ENCODE measurements at regions not wholly inside any gene's neighbourhood (a gene's known extent, or its start where the extent isn't known, plus 50 kb on each side); places are given as distances from the start of the nearest gene placed in this dataset.

DNA sequence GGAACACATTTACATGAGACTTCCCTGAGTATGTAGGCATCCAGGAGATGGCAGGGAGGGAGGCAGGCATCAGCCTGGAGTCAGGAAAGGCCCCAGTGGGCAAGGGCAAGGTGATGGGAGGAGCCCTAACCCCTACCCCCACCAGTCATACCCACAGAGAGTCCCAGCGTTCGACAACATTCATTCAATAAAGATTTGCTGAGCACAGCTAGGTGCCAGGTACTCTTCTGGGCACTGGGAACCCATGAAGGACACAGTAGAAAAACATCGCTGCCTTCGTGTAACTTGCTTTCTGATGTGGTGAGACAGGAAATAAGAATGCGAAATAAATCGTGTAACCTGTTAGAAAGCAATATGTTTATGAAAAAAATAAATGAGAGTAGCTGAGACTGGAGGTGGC lies 77.3 kb upstream of the GADD45A start:
- H3K9me3 ChIP-seq (ENCODE audit: control insufficient read depth, low read depth, low read length): no peaks in the 10 kb centered on the region
- no peaks in the 10 kb centered on the region for H3K27me3 ChIP-seq (ENCODE audit: insufficient read depth, low read length)
- H3K79me2 ChIP-seq (ENCODE audit: insufficient read depth, low read length): no peaks in the 10 kb centered on the region
- H3K56ac ChIP-seq (ENCODE audit: insufficient read length, low read depth, low read length): no peak overlapping the region
- no peak overlapping the region for H4K5ac ChIP-seq (ENCODE audit: insufficient read length, low read depth, low read length)
- H2AK5ac ChIP-seq (ENCODE audit: insufficient read length, low read length): no peak overlapping the region
- Mint-ChIP-seq H3K27me3 (ENCODE audit: low read depth) (peaks cover 3% of the 10 kb centered on the region; the same call in 1 of the 2 replicates), H3K36me3 (ENCODE audit: insufficient read depth in 1 of 3, low read depth in 3 of 3) (no peaks in the 10 kb centered on the region), H3K4me1 (peaks cover 14 to 20% of the 10 kb centered on the region in 2 experiments), H3K4me3 (no peak overlapping the region), H3K9me3 (no peaks in the 10 kb centered on the region), H3K27ac (no peak overlapping the region)
- DNase-seq: no peak
- no peak overlapping the region for H3K4ac ChIP-seq (ENCODE audit: low read depth, low read length)
- H3K18ac ChIP-seq (ENCODE audit: insufficient read length, low read depth, low read length): no peak overlapping the region
- no peak overlapping the region for H2BK120ac ChIP-seq (ENCODE audit: low read depth, low read length, poor library complexity, severe bottlenecking)
- no peak overlapping the region for H3K4me2 ChIP-seq (ENCODE audit: insufficient read depth, insufficient read length, low read length)
- H2AFZ ChIP-seq (ENCODE audit: low read length): no peak overlapping the region
- no peak overlapping the region for H4K91ac ChIP-seq (ENCODE audit: insufficient read length, low read depth, low read length)
- no peaks in the 10 kb centered on the region for H3K79me1 ChIP-seq (ENCODE audit: insufficient read depth, low read depth, low read length, poor library complexity, severe bottlenecking)
- H3K23me2 ChIP-seq (ENCODE audit: insufficient read length, low read depth, low read length, poor library complexity, severe bottlenecking): no peaks in the 10 kb centered on the region
- WGBS (ENCODE audit: extremely low coverage, insufficient read length, low lambda C conversion rate): no CpG with 5 or more reads among the region's 6 CpGs
- H4K20me1 ChIP-seq (ENCODE audit: control insufficient read depth, insufficient read depth, insufficient read length): no peaks in the 10 kb centered on the region
- no peak overlapping the region for H3T11ph ChIP-seq (ENCODE audit: low read length)
- no peak overlapping the region for H3K27ac ChIP-seq (ENCODE audit: insufficient read length, low read depth, low read length)
- no peak overlapping the region for H4K8ac ChIP-seq (replicated peaks; ENCODE audit: insufficient read length, low read depth, low read length)
- H3K23ac ChIP-seq (ENCODE audit: insufficient read length, low read depth, low read length): no peak overlapping the region
- H2BK12ac ChIP-seq (ENCODE audit: insufficient read length, low read depth, low read length): no peak overlapping the region
- H2BK5ac ChIP-seq (ENCODE audit: insufficient read length, low read length): no peak overlapping the region
- no peak overlapping the region for H2BK15ac ChIP-seq (ENCODE audit: low read depth, low read length)
- H3K9ac ChIP-seq (ENCODE audit: extremely low read depth, insufficient read length, low read length): no peak overlapping the region
- H2BK20ac ChIP-seq (ENCODE audit: low read depth, low read length, poor library complexity, severe bottlenecking): no peak overlapping the region
- no peak overlapping the region for H3K14ac ChIP-seq (ENCODE audit: insufficient read depth, low read length)
- no peaks in the 10 kb centered on the region for H3K4me1 ChIP-seq (ENCODE audit: insufficient read depth, low read length)
- TF ChIP-seq, protein P1, sequence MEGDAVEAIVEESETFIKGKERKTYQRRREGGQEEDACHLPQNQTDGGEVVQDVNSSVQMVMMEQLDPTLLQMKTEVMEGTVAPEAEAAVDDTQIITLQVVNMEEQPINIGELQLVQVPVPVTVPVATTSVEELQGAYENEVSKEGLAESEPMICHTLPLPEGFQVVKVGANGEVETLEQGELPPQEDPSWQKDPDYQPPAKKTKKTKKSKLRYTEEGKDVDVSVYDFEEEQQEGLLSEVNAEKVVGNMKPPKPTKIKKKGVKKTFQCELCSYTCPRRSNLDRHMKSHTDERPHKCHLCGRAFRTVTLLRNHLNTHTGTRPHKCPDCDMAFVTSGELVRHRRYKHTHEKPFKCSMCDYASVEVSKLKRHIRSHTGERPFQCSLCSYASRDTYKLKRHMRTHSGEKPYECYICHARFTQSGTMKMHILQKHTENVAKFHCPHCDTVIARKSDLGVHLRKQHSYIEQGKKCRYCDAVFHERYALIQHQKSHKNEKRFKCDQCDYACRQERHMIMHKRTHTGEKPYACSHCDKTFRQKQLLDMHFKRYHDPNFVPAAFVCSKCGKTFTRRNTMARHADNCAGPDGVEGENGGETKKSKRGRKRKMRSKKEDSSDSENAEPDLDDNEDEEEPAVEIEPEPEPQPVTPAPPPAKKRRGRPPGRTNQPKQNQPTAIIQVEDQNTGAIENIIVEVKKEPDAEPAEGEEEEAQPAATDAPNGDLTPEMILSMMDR (conservative IDR thresholded peaks at IDR 0.05): no peak

Measured in H9 (cell line).